ENCODE measurements at regions not wholly inside any gene's neighbourhood (a gene's known extent, or its start where the extent isn't known, plus 50 kb on each side); places are given as distances from the start of the nearest gene placed in this dataset.

GRCh38 chr1:189681252-189681919 lies 796.3 kb downstream of the BRINP3 start:
- DNase-seq (ENCODE audit: low spot score) (no peak), ATAC-seq (ENCODE audit: low FRiP score) (no peak)
- TF ChIP-seq, protein P1, sequence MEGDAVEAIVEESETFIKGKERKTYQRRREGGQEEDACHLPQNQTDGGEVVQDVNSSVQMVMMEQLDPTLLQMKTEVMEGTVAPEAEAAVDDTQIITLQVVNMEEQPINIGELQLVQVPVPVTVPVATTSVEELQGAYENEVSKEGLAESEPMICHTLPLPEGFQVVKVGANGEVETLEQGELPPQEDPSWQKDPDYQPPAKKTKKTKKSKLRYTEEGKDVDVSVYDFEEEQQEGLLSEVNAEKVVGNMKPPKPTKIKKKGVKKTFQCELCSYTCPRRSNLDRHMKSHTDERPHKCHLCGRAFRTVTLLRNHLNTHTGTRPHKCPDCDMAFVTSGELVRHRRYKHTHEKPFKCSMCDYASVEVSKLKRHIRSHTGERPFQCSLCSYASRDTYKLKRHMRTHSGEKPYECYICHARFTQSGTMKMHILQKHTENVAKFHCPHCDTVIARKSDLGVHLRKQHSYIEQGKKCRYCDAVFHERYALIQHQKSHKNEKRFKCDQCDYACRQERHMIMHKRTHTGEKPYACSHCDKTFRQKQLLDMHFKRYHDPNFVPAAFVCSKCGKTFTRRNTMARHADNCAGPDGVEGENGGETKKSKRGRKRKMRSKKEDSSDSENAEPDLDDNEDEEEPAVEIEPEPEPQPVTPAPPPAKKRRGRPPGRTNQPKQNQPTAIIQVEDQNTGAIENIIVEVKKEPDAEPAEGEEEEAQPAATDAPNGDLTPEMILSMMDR (IDR thresholded peaks at IDR 0.05) = no peak

GRCh38 chr1:189682591-189682990 lies 795.1 kb downstream of the BRINP3 start:
- DNase-seq (ENCODE audit: low spot score) (no peak), ATAC-seq (ENCODE audit: low FRiP score) (no peak)
- TF ChIP-seq, protein P1 (IDR thresholded peaks at IDR 0.05) = no peak

DNA sequence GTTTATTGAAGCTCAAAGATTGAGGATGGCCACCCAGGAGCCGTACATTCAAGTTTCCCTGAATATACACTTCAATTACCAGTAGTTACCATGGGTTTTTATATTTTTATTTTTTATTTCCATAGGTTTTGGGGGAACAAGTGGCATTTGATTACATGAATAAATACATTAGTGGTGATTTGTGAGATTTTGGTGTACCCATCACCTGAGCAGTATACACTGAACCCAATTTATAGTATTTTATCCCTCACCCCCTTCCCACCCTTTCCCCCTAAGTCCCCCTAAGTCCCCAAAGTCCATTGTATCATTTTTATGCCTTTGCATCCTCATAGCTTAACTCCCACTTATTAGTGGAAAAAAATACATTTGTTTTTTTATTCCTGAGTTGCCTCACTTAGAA lies 791.4 kb downstream of the BRINP3 start:
- ATAC-seq (ENCODE audit: low FRiP score) (no peak), DNase-seq (ENCODE audit: low spot score) (no peak)

DNA sequence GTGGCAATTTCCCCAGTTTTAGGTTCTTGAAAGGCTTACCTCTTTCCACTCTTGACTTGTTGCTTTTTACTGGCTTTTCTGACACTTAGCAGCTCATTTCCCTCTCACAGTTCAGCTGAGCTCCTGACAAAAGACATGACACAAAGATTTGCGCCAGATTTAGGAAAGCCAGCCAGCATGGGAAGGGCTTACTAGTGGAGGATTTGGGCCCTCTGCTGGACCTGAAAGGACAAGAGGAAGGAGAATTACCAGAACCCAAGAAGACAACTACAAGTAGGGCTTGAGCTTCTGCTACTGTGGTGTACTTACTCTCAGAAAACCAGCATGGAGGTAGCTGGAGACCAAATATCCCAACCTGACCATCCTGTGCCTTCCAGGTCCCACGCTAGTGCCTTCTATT lies 784.5 kb downstream of the BRINP3 start:
- DNase-seq (ENCODE audit: low spot score) (no peak), ATAC-seq (ENCODE audit: low FRiP score) (no peak)
- TF ChIP-seq, protein P1 (IDR thresholded peaks at IDR 0.05) = no peak

More for the DNA sequence above, 791.4 kb downstream of the BRINP3 start:
- TF ChIP-seq, protein P1 (IDR thresholded peaks at IDR 0.05) = no peak

DNA sequence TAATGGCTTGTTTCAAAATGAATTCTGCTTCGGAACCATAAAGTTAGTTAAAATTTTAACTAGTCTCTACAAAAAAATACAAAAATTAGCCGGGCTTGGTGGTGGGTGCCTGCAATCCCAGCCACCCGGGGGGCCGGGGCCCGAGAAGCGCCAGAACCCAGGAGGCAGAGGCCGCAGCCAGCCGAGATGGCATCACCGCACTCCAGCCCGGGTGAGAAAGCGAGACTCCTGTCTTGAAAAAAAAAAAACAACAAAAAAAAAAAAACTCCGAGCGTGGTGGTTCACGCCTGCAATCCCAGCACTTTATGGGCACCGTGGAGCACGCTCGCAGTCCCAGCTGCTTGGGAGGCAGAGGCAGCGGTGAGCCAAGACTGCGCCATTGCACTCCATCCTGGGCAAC lies 781.4 kb downstream of the BRINP3 start:
- TF ChIP-seq, protein P1 (IDR thresholded peaks at IDR 0.05) = no peak

DNA sequence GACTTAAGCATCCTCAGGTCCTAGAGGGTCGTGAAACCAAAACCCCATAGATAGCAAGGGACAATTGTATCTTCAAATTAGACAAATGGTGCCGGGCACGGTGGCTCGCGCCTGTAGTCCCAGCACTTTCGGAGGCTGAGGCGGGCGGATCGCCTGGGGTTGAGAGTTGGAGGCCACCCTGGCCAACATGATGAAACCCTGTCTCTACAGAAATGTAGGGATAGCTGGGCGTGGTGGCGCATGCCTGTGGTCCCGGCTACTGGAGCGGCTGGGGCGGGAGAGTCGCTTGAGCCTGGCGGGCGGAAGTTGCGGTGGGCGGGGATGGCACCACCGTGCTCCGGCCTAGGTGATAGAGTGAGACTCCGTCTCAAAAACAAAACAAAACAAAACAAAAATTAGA lies 780.6 kb downstream of the BRINP3 start:
- DNase-seq (ENCODE audit: low spot score) = no peak
- no peak for ATAC-seq (ENCODE audit: low FRiP score)
- TF ChIP-seq, protein P1 (IDR thresholded peaks at IDR 0.05) = no peak

More for the DNA sequence above, 781.4 kb downstream of the BRINP3 start:
- ATAC-seq (ENCODE audit: low FRiP score) (no peak), DNase-seq (ENCODE audit: low spot score) (no peak)

DNA sequence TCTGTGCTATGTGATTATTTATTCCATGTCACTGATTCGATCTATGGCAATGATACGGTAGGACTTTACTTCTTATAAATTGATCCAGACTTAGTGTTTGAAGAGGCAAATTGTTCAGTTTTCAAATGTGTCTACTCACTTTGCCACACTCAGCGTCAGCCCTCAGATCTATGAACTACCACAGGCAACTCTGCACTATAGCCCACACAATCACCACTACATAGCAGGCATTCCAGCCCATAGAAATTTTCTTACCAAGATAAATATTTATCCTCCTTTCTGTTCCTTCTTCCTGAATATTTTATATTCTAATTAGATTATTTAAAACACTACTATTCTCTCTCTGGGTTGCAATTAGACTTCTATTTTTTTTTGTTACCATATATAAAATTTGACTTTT lies 776.1 kb downstream of the BRINP3 start:
- ATAC-seq (ENCODE audit: low FRiP score) (no peak), DNase-seq (ENCODE audit: low spot score) (no peak)
- TF ChIP-seq, protein P1 (IDR thresholded peaks at IDR 0.05) = no peak

All from omental fat pad (tissue), 3 donors.